CD14-positive monocyte (primary cell): ENCODE measurements at regions not wholly inside any gene's neighbourhood (a gene's known extent, or its start where the extent isn't known, plus 50 kb on each side); places are given as distances from the start of the nearest gene placed in this dataset.

Experiments used
- DNase-seq, 3 donors: peaks; one replicate each; pipeline ENCODE4 v3.0.0-alpha.2; 2011 to 2022
- H2AFZ ChIP-seq: 2 replicates; pipeline ENCODE4 v1.6.0; 2012; ENCODE audit warnings: mild to moderate bottlenecking, low read depth, low read length, inconsistent platforms; ENCODE audit not compliant: insufficient read depth, poor library complexity, severe bottlenecking
- H3K27ac ChIP-seq, 2 donors: 1 replicate in 1 of 2; 2 replicates in 1 of 2; pipeline ENCODE4 v1.5.1; 2012 to 2013; ENCODE audit warnings: low read length in 2 of 2, control low read depth in 1 of 2, inconsistent platforms in 1 of 2, low read depth in 1 of 2, mild to moderate bottlenecking in 1 of 2
- H3K27me3 ChIP-seq, 2 donors: one replicate each; pipeline versions ENCODE4 v1.6.0 to v1.6.1; 2011 to 2013; ENCODE audit warnings: low read length in 2 of 2; ENCODE audit not compliant: control insufficient read depth in 2 of 2, insufficient read depth in 2 of 2
- H3K36me3 ChIP-seq, 2 donors: replicated peaks in 1 of 2; 1 replicate in 1 of 2; 2 replicates in 1 of 2; pipeline versions ENCODE4 v1.5.1 to v1.6.1; 2012 to 2013; ENCODE audit warnings: low read length in 2 of 2, control low read depth in 1 of 2, inconsistent platforms in 1 of 2, mild to moderate bottlenecking in 1 of 2; ENCODE audit not compliant: insufficient read depth in 2 of 2, control insufficient read depth in 1 of 2
- H3K4me1 ChIP-seq, 2 donors: 1 replicate in 1 of 2; 2 replicates in 1 of 2; pipeline versions ENCODE4 v1.5.1 to v1.6.1; 2012 to 2013; ENCODE audit warnings: low read length in 2 of 2, control low read depth in 1 of 2, inconsistent platforms in 1 of 2, mild to moderate bottlenecking in 1 of 2, moderate library complexity in 1 of 2; ENCODE audit not compliant: insufficient read depth in 2 of 2, control insufficient read depth in 1 of 2
- H3K4me2 ChIP-seq: replicated peaks from 2 replicates; pipeline ENCODE3; 2012; ENCODE audit warnings: low read length, moderate library complexity, mild to moderate bottlenecking; ENCODE audit not compliant: poor library complexity, severe bottlenecking; ENCODE audit errors: extremely low read depth
- H3K4me3 ChIP-seq, 3 experiments: fragments of 200-600 bp in 1 of 3; sonication (generic) in 1 of 3; replicated peaks in 1 of 3; 1 replicate in 2 of 3; 2 replicates in 1 of 3; pipeline ENCODE4 v1.5.1; 2011 to 2013; ENCODE audit warnings: low read length in 3 of 3, mild to moderate bottlenecking in 3 of 3, control low read depth in 2 of 3, low read depth in 2 of 3, inconsistent platforms in 1 of 3, moderate library complexity in 1 of 3
- H3K79me2 ChIP-seq: 2 replicates; pipeline ENCODE4 v1.6.0; 2012; ENCODE audit warnings: mild to moderate bottlenecking, control low read depth, inconsistent platforms, low read length, moderate library complexity; ENCODE audit not compliant: insufficient read depth
- H3K9ac ChIP-seq: 2 replicates; pipeline ENCODE4 v1.6.0; 2017; ENCODE audit warnings: low read length, mild to moderate bottlenecking; ENCODE audit not compliant: insufficient read depth, poor library complexity, severe bottlenecking
- H3K9me3 ChIP-seq, 2 donors: replicated peaks in 1 of 2; 1 replicate in 1 of 2; 2 replicates in 1 of 2; pipeline versions ENCODE4 v1.5.1 to v1.6.1; 2012 to 2013; ENCODE audit warnings: low read length in 2 of 2, control low read depth in 1 of 2; ENCODE audit not compliant: control insufficient read depth in 1 of 2, insufficient read depth in 1 of 2
- H4K20me1 ChIP-seq: 2 replicates; pipeline ENCODE4 v1.6.0; 2012; ENCODE audit warnings: mild to moderate bottlenecking, low read length, control low read depth, moderate library complexity; ENCODE audit not compliant: insufficient read depth
- H3K27ac Mint-ChIP-seq, 7 donors: one replicate each; pipeline ENCODE4 v1.8.0; 2020; ENCODE audit warnings: mild to moderate bottlenecking in 7 of 7, mixed read lengths in 7 of 7, moderate library complexity in 6 of 7, inconsistent platforms in 2 of 7
- H3K27me3 Mint-ChIP-seq, 3 donors: one replicate each; pipeline ENCODE4 v1.8.0; 2021 to 2022; ENCODE audit warnings: low read depth in 3 of 3, mild to moderate bottlenecking in 3 of 3, mixed read lengths in 3 of 3, moderate library complexity in 3 of 3, inconsistent platforms in 1 of 3
- H3K36me3 Mint-ChIP-seq, 2 donors: one replicate each; pipeline ENCODE4 v1.8.0; 2020; ENCODE audit warnings: mixed read lengths in 2 of 2, inconsistent platforms in 1 of 2, mild to moderate bottlenecking in 1 of 2
- H3K4me1 Mint-ChIP-seq: one replicate; pipeline ENCODE4 v1.8.0; 2020; ENCODE audit warnings: mild to moderate bottlenecking, mixed read lengths
- H3K4me3 Mint-ChIP-seq, 2 donors: one replicate each; pipeline ENCODE4 v1.8.0; 2020; ENCODE audit warnings: mild to moderate bottlenecking in 2 of 2, mixed read lengths in 2 of 2, moderate library complexity in 1 of 2
- H3K9me3 Mint-ChIP-seq, 7 donors: one replicate each; pipeline ENCODE4 v1.8.0; 2020 to 2022; ENCODE audit warnings: mixed read lengths in 7 of 7, mild to moderate bottlenecking in 6 of 7, moderate library complexity in 6 of 7, inconsistent platforms in 2 of 7
- CTCF ChIP-seq: fragments of 200-600 bp; IDR thresholded peaks from one replicate; pipeline ENCODE4 v1.8.0; 2022; ENCODE audit warnings: antibody characterized with exemption, mild to moderate bottlenecking
- WGBS: methylation state at CpG from one replicate; pipeline ENCODE4 v1.1.5; 2013; ENCODE audit warnings: missing lambda C conversion rate; ENCODE audit not compliant: insufficient coverage; 5-methylcytosine and 5-hydroxymethylcytosine counted together
- intact Hi-C, 2 donors: fragments of 100-400 bp; cut with micrococcal nuclease; formaldehyde crosslinking; loops; one replicate each; pipeline versions ENCODE4 v1.15.0 to v1.15.1; 2023

- H4K20me1 ChIP-seq: no peaks in the 10 kb centered on the region
- H3K27ac ChIP-seq: peak overlapping the region; percentile 71 to 76
- no peaks in the 10 kb centered on the region for H3K9me3 ChIP-seq
- Mint-ChIP-seq H3K27me3 (no peaks in the 10 kb centered on the region), H3K27ac (peak overlapping the region; percentile 75 to 91 (median 81)), H3K36me3 (no peaks in the 10 kb centered on the region), H3K9me3 (no peaks in the 10 kb centered on the region), H3K4me1 (peaks cover 67% of the 10 kb centered on the region), H3K4me3 (peak overlapping the region; percentile 66 to 88)
- peaks cover 64 to 73% of the 10 kb centered on the region in 2 donors for H3K4me1 ChIP-seq
- no peak for TF ChIP-seq CTCF
- intact Hi-C loops: no loop called here
- H3K36me3 ChIP-seq: no peaks in the 10 kb centered on the region
- H3K27me3 ChIP-seq: no peaks in the 10 kb centered on the region
- peak overlapping the region in 2 of 3 experiments; percentile 41 to 60 for H3K4me3 ChIP-seq
- peak overlapping the region; percentile 28 for H3K9ac ChIP-seq
- peak overlapping the region; percentile 76 for H3K4me2 ChIP-seq
- WGBS: no CpG with 5 or more reads among the region's 3 CpGs
- H3K79me2 ChIP-seq: peaks cover 11% of the 10 kb centered on the region
- peak in 1 of 3 donors; percentile 45 for DNase-seq
- peak overlapping the region; percentile 58 for H2AFZ ChIP-seq
Observed at GRCh38 chr2:174662859-174663258, 65.3 kb upstream of the WIPF1 start.

- peak overlapping the region; percentile 76 for H3K4me2 ChIP-seq
- no peak overlapping the region for H3K9ac ChIP-seq
- Mint-ChIP-seq H3K4me1 (peaks cover 63% of the 10 kb centered on the region), H3K4me3 (peak overlapping the region in 1 of 2 donors; percentile 35), H3K27me3 (no peaks in the 10 kb centered on the region), H3K27ac (peak overlapping the region in 3 of 7 donors; percentile 68 to 90 (median 87)), H3K36me3 (no peaks in the 10 kb centered on the region), H3K9me3 (no peaks in the 10 kb centered on the region)
- DNase-seq: no peak
- H3K79me2 ChIP-seq: peaks cover 11% of the 10 kb centered on the region
- no peaks in the 10 kb centered on the region for H3K27me3 ChIP-seq
- no peaks in the 10 kb centered on the region for H4K20me1 ChIP-seq
- H2AFZ ChIP-seq: peak overlapping the region; percentile 58
- no peaks in the 10 kb centered on the region for H3K36me3 ChIP-seq
- WGBS: no CpG with 5 or more reads among the region's 3 CpGs
- no peaks in the 10 kb centered on the region for H3K9me3 ChIP-seq
- intact Hi-C loops: no loop called here
- TF ChIP-seq CTCF: no peak
- peaks cover 60 to 69% of the 10 kb centered on the region in 2 donors for H3K4me1 ChIP-seq
- peak overlapping the region in 1 of 2 donors; percentile 76 for H3K27ac ChIP-seq
- peak overlapping the region in 1 of 3 experiments; percentile 60 for H3K4me3 ChIP-seq
Observed at GRCh38 chr2:174662459-174662858, 64.9 kb upstream of the WIPF1 start.
